NCI-H1048 (cell line): ENCODE measurements at regions not wholly inside any gene's neighbourhood (a gene's known extent, or its start where the extent isn't known, plus 50 kb on each side); places are given as distances from the start of the nearest gene placed in this dataset.
"Not testable (repeated sequence)": the region's sequence is repeated elsewhere in the genome, so short reads cannot be mapped to it uniquely, and the experiment has no call there.

Experiments
- DNase-seq: peaks from one replicate; lab custom pipeline; 2025; lab: John Stamatoyannopoulos, UW

DNA sequence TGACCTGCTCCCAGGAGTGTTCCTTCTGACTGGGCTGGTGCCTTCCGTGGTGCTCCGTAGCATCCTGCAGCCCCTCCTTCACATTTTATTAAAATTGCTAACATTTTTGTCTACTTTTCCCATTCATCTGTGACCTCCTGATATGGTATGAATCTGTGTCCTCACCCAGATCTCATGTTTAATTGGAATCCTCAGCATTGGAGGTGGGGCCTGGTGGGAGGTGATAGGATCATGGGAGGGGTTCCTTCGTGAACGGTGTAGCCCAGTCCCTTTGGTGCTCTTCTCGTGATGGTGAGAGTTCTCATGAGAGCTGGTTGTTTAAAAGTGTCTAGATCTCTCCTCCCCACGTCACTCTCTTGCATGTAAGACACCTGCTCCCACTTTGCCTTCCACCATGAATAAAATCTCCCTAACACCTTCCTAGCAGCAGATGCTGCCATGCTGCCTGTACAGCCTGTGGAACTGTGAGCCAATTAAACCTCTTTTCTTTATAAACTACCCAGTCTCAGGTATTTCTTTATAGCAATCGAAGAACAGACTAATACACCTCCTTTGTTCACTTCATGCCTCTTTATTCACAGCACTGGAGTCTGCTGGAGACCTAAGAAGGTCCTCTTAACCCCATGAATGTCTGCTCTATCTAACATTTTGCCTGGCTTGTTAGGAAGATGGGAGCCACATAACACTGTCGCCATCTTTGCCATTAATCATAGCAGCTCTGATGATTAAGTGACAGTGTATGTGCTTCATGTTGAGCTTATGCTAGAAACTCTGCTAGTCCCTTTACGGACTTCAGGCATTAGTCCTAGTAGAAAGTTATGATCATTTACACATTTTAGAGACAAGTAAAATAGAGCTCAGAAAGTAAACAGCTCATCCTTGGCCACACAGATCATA, 377.7 kb upstream of the MAF start:
- no peak for DNase-seq

DNA sequence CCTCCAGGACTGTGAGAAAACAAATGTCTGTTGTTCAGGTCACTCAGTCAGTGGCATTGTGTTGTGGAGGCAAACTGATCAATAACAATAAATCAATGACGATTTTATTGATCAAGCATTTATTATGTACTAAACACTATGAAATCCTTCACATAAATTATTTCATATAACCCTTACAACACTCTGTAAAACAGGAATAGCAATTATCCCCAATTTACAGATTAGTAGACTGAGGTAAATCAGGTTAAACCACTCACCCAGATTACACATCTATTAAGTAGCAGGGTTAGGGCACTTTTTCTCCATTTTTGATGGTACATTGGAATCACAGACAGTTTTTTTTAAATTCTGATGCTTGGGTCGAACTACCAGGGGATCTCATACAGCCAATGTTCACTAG, 372.8 kb upstream of the MAF start:
- no peak for DNase-seq

DNA sequence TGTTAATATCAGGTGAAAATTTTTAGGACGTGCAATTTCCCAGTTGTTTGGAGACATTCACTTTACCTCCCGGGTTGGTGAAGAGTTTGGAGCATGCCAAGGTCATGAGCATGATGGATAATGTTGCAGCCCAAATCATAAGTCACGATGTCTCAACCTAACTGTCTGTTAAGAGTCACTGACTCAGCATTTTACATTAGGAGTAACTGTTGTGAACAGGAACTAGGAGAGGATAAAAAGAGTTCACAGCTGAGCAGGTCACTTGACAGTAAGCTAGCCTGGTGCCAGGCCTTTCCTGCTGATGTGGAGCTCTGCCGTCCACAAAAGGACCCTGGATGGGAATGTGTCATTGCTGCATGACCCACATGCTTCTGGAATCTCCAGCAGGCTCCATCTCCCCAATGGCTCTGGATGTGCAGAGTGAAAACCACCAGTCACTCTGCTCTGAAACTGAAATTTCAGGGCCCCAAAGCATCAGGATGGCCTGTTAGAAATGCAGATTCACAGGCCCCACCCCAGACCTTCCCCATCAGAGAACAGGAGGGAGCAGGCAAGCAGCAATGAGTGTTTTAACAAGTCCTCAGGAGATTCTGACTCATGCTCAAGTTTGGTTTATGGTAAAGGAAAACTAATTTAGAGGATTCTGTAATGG, 371.6 kb upstream of the MAF start:
- DNase-seq: no peak

DNA sequence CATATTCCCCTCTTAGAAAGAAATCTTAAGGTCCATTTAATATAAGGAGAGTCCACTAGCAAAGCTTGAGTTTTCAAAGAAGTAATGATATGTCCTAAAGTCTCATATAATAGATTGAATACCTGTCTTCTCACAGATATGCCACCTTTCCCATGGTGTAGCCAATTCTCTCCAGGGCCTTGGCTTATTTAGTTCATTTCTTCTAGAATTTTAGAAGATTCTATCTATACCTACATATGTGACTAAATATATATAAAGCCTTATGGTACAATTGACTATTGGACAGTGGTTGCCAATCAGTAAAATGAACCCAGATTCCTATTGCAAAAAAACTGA, 370.7 kb upstream of the MAF start:
- DNase-seq: no peak

DNA sequence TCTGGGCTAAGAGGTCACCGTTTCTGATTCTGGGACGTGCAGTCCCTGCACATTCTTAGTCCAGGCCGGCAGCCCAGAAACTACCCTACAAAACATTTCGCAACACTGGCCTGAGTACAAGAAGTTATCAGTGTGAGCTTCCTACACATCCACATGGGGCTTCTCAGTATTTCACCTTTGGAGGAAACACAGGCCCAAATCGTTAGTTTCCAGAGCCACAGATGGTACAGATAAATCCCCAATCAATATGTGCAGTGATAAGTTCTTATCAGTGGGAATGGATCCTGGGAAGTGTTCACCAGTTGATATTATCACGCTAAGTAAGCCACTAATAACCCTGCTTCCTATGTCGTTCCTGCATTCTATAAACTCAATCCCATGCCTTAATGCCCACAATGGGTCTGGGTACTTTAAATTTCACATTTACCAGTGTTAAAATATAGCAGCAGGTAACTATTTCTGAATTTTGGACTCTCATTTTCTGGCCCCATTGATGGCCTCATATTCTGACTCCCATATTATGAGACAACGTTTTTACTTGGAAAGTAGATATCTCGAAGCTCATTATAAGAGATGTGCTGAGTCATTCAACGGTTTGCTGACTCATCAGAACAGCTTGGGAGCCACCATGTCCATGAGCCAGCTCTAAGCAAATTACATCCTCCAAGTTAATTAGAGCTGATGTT, 370.2 kb upstream of the MAF start:
- no peak for DNase-seq

DNA sequence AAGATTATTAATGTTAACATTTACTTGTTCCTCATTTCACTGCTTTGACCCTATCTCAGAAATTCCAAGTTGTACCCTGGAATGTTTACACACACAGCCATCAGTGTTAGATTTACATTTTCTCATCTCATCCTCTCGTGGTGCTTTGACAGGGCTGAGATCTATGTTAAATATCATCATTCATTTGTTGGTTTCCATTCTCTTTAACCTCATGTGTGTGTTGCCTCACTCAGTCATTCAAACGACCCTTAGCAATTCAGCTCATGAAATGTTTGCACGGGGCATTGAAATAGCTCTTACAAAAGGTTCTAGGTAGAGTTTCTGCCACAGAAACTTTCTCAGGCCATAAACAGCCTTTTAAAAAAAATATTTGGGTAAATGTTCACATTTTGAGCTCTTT, 369.6 kb upstream of the MAF start:
- DNase-seq: no peak

DNA sequence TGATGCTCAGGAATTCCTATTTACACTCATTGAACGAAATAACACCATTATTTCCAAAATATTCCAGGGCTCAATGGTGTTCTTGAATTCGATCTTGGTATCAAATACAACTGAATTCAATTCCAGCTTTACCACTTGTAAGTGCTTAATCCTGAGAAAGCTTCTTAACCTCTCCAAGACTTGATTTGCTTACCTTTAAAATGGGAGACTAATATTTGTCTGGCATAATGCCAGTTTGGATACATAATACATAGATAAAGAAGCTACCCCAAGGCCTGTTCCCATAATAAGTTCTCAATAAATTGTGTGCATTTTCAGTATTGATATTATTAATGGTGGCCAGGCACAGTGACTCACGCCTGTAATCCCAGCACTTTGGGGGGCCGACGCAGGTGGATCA, 368.9 kb upstream of the MAF start:
- no peak for DNase-seq

DNA sequence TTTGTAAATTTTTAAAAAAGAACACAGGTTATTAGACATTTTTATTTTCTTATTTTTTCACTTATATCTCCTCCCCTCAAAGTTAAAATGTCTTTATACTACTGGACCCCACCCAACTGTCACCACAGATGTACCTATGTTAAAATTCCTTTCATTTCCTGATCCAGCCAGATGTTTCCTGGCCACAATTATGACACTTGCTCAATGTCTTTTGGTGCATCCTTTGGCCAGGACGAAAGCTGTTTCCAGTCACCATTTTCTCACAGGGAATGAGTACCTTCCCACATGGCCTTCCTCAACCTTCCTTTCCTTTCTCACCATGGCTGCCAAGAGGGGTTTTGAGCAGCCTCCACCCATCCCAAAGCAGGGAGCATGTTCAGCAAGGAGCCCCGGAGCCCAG, 365.7 kb upstream of the MAF start:
- no peak for DNase-seq

DNA sequence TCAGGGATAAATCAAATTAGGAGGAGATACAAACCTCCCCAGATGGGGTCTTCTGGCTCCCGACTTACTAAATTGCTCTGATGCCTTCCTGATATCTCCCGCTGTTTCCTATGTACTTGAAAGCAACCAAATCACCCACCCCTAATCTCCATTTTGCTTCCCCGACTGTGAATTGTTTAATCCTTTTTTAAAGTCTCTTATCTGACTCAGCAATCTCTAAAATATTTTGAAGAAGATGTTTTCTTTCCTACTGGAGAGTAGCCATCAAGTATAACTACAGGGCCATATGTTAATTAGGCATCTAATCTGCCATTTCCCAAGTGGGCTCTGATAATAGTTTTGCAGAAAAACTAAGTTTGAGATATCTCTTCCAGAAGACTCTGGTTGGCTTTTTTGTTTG, 365.2 kb upstream of the MAF start:
- DNase-seq: no peak

DNA sequence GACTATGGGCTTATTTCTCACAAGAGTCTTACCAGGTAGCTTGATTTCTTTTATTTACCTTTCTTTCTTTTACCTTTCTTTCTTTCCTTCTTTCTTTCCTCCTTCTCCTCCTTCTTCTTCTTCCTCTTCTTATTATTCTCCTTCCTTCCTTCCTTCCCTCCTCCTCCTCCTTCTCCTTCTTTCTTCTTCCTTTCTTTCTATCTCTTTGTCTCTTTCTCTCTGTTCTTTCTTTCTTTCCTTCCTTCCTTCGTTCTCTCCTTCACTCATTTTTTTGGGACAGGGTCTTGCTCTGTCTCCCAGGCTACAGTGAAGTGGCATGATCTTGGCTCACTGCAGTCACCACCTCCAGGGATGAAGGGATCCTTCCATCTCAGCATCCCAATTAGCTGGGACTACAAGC, 363.6 kb upstream of the MAF start:
- DNase-seq: no peak

DNA sequence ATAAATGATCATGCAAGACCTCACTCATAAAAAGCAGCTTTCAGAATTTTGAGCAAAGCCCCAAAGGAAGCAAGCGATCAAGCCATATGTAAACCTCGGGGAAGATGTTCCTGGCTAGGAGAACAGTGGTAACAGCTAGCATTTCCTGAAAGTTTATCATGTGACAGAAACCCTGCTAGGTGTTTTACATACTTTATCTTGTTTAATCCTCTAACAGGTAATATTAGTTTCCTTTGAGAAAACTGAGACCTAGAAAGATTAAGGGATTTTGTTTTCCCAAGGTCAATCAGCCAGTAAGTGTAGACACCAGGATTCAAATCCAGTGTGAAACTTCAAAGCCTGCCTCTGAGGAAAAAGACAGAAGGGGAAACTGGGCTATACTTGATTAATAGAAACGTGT, 362.4 kb upstream of the MAF start:
- DNase-seq: no peak

DNA sequence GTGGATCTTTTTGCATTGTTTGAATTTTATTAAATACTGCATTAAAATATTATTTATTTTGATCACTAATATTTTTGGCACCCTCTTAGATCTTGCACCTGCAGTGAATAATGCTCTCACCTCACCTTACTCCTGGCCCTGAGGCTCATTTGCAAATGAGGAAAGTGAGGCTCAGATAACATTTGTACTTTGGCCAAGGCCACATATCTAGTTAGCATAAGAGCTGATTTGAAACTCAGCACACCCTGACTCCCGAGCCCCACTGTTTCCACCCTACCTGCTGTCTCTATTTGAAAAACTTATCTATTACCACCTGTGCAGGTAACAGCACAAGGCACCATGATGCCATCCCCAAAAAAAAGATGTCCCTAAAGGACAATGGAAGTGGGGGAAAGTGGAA, 358.7 kb upstream of the MAF start:
- no peak for DNase-seq

DNA sequence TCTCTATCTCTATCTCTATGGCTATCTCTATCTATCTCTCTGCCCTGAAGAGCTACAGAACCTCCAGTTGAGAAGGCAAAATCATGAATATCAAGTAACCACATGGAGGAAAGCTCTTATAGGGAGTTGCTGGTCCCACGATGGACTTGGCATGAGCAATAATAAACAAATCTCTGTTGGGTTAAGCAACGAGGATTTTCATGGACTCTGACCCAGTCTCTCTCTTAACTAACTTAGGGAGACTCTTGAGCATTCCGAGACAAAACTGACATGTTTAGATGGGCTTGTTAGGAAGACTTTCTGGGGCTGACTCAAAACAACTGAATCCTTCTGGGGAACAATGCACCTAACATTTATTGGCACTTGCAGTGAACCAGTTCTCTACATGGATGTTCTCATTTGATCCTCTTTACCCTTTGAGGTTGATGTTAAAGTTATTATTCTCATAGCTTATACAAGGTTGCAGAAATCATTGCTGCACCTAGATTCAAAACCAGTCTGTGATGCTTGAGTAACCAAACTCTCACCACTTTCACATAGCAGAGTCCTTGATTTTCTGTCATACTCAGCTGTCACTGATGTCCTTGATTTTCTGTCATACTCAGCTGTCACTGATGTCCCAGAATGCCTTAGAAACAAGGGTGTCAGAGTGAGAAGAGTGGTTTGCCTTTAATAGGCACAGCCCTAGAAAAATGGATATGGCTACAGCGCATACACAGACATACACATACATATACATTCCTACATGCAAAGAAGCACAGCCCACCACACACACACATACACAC, 354.6 kb upstream of the MAF start:
- no peak for DNase-seq

DNA sequence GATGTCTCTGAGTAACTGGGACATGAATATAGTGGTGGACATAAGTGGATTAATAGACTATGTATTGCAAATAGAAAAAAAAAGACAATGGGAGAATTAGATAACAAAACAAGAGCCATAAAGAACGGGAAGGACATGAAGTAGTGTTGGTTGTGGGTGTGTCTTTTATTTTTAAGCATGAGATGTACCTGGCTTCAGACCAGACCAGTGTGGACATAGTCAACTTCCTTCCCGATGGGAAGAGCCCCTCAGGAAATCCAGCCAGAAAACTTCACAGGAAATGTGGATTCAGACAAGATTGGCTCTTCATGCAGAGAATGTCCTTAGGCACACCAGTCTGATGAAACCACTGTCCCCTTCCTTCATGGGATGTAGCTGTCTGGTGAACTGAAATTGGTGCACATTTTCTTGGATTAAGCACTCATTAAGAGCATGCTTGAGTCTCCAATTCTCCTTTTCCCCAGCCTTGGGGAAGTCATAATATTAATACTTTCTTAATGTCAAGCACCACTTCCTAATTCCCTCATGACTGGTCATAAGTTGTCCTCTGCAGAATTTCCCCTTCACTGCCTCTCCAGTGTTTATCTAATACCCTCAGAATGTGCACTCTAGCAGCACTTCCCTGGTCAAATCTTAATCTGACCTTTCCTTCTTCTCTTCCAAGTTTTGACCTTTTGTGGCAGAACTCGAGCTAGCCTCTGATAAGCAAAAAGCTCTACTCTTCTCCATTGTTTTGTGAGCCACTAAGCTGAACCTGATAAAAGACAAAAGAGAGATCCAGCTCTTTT, 350.6 kb upstream of the MAF start:
- DNase-seq: no peak

DNA sequence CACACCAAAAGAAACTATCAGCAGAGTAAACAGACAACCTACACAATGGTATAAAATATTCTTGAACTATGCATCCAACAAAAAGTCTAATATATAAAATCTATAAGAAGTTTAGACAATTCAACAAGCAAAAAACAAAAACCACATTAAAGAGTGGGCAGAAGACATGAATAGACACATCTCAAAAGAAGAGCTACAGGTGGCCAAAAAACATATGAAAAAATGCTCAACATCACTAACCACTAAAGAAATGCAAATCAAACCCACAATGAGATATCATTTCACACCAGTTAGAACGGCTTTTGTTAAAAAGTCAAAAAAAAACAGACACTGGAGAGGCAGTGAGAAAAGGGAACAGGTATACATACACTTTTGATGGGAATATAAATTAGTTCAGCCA, 348.9 kb upstream of the MAF start:
- DNase-seq: no peak

DNA sequence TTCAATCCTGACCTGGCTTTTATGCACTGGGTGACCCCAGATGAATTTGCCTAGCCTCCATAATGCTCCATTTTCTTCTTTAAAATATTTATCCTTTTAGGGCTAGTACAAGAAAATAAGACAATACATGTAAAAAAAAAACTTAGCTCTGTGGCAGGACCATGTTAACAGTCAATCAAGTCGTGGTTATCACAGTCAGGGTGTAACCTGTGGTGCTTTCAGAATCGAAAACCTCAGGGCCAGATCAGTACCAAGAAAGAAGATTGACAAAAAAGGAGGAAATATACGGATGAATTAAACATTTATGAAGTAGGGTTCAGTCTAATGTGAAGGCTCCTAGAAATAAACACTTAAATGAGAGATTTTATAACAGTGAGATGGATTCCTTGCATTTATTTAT, 347.2 kb upstream of the MAF start:
- no peak for DNase-seq

DNA sequence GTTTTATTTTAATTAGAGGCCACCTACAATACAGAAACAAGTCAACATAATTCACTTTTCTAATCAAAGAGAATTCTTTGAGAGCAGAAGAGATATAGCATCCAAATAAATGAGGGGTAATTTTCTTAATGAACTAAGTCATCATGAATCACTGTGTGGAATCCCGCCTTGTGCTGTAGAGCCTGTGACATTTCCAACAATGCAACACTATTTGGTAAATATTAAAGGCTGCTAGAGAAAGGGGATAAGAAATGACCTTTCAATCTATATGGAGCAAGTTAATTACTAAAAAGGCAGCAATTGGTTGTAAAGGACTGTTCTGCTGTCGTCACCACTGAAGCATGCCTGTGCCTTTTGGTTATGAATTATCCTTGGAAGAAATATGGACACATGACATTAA, 345.7 kb upstream of the MAF start:
- no peak for DNase-seq

DNA sequence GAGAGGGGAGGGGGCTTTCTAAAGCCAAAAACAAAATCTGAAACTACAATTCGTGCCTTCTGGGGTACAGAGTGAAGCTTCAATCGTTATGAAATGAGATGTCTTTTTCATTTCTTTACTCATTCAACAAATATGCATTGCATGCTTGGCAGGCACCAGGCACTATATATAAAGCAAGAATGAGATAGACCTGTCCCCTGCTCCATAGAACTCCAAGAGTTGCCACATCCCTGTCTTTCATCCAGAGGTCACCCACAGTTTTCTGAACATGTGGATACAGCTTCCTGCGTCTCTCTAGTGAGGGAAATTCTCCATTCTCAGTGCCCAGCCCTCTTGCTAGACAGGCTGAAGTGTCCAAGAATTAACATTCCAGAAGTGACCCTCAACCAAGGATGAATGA, 343.2 kb upstream of the MAF start:
- DNase-seq: no peak

DNA sequence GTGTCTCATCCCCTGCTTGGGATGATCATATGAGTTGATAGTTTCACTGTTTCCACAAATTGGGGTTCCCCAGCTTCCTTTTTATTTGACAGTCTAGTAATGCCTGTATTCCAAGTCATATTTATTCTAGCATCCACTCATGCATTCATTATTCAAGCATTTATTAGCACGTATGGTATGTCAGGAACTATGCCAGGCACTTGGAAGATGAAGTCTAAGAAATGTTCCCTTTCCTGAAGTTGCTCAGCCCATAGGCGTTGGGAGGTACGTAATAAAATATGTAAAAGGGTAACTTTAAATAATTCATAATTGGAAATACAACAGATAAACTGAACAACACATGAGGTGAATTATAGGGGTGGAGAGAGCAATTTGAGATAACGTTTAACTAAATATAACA, 338.0 kb upstream of the MAF start:
- no peak for DNase-seq

DNA sequence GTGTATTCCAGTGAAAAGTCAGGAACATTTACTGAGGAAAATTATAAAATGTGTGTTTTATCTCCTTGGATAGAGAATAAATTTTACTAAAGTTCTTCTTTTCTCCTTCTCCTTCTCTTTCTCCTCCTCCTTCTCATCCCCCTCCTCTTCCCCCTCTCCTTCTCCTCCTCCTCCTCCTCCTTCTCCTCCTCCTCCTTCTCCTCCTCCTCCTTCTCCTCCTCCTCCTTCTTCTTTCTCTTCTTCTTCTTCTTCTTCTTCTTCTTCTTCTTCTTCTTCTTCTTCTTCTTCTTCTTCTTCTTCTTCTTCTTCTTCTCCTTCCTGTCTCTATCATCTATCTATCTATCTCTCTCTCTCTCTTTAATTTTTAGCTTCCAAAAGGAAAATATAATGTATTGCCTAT, 337.1 kb upstream of the MAF start:
- DNase-seq: not testable (repeated sequence)

DNA sequence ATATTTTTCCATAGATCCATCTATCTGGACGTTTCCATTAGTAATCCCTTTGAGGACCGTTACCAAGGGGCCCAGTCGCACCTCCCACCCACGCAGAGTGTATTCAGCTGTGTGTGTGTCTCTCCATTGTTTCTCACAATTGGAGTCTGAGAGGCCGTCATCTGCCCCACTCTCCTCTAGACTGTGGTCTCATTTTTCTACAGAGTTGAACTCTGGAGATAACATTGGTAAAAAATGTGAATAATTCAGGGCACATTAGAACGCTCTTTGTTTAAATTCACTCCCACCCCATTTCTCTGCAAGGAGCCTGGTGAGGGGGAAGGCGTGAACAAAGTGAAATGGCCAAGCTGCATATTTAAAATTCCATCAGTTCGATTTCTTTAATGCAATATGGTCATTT, 333.1 kb upstream of the MAF start:
- DNase-seq: no peak

DNA sequence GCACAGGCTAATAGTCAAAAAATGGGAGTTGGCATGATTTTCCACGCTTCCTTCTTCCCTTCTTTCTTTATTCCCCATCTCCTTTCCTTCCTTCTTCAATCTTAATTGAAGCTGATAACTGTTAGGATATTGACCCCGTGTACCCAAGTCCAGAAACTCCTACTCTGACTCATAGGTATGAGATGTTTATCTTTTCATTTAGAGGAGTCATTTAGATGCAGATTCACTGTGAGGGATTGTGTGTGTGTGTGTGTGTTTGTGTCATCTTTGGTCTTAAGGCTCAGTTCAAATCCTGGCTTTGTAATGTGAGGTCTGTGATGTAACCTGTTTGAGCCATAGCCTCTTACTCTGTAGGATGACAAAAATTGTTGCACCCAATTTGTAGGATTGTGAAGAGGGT, 332.0 kb upstream of the MAF start:
- no peak for DNase-seq
